K562 (cell line): ENCODE measurements at regions not wholly inside any gene's neighbourhood (a gene's known extent, or its start where the extent isn't known, plus 50 kb on each side); places are given as distances from the start of the nearest gene placed in this dataset.

Source experiments
- ATAC-seq: fragments of 200-7000 bp; cut with Tn5 transposase; 3 replicates; pipeline ENCODE4 v1.9.1; 2020; ENCODE audit warnings: moderate library complexity
- BruUV-seq: library from RNA; stranded (reverse); fragments of 400-500 nt; replicated peaks from 2 replicates; lab custom pipeline; 2021; lab: Mats Ljungman, UMichigan
- CTCF ChIA-PET: fragments of 300-600 bp; formaldehyde crosslinking; extraction: SDS; loops from one replicate; lab custom pipeline; 2021; ENCODE audit warnings: low intra/inter-chr PET ratio; lab: Yijun Ruan, JAX
- POLR2A ChIA-PET: fragments of 300-600, 350-650 bp; sonication (Branson Sonifier 250); formaldehyde crosslinking; extraction: SDS; loops from one replicate; lab custom pipeline; 2021; ENCODE audit warnings: antibody characterized with exemption, inconsistent platforms; lab: Yijun Ruan, JAX
- DNase-seq, 4 experiments: peaks; one replicate each; pipeline versions ENCODE4 v3.0.0 to v3.0.0-alpha.2; 2011 to 2018; ENCODE audit warnings: low spot score in 3 of 4, mixed read lengths in 3 of 4; ENCODE audit errors: extremely low read depth in 1 of 4
- FAIRE-seq: peaks from 2 replicates; lab custom pipeline; 2011; peaks lifted over from hg19 to GRCh38; lab: Jason Lieb, UNC
- H2AFZ ChIP-seq: 2 replicates; pipeline ENCODE4 v1.6.0; 2011; ENCODE audit warnings: low read depth, low read length, control low read depth, inconsistent platforms
- H3K27ac ChIP-seq: fragments of 200-600 bp; 3 replicates; pipeline ENCODE4 v1.8.0; 2011; ENCODE audit warnings: low read depth, mild to moderate bottlenecking, control low read depth, inconsistent platforms, low read length, moderate library complexity, mixed read lengths; ENCODE audit errors: extremely low read depth
- H3K27me3 ChIP-seq, 2 experiments: fragments of 300-600 bp in 1 of 2; 2 replicates in 1 of 2; 3 replicates in 1 of 2; pipeline versions ENCODE4 v1.6.0 to v1.8.0; 2011; ENCODE audit warnings: inconsistent platforms in 2 of 2, low read length in 2 of 2, mild to moderate bottlenecking in 1 of 2, mixed read lengths in 1 of 2, moderate library complexity in 1 of 2; ENCODE audit not compliant: control insufficient read depth in 2 of 2, insufficient read depth in 2 of 2
- H3K36me3 ChIP-seq: fragments of 300-600 bp; 3 replicates; pipeline ENCODE4 v1.8.0; 2011; ENCODE audit warnings: mild to moderate bottlenecking, low read length, inconsistent platforms; ENCODE audit not compliant: control insufficient read depth, insufficient read depth
- H3K4me1 ChIP-seq, 2 experiments: fragments of 200-600 bp in 1 of 2; replicated peaks in 1 of 2; 2 replicates in 1 of 2; 3 replicates in 1 of 2; pipeline versions ENCODE4 v1.5.1 to v1.8.0; 2011; ENCODE audit warnings: inconsistent platforms in 2 of 2, low read length in 2 of 2, mild to moderate bottlenecking in 1 of 2, mixed read lengths in 1 of 2, moderate library complexity in 1 of 2; ENCODE audit not compliant: control insufficient read depth in 2 of 2, insufficient read depth in 2 of 2
- H3K4me2 ChIP-seq: 2 replicates; pipeline ENCODE4 v1.6.1; 2011; ENCODE audit warnings: low read length, control low read depth, inconsistent platforms, mixed read lengths; ENCODE audit not compliant: insufficient read depth
- H3K4me3 ChIP-seq: fragments of 200-600 bp; sonication (generic), shearing (Covaris generic); 2 replicates; pipeline ENCODE4 v1.5.1; 2016; ENCODE audit warnings: control low read depth, inconsistent platforms
- H3K79me2 ChIP-seq: fragments of 200-600 bp; 3 replicates; pipeline ENCODE4 v1.8.0; 2011; ENCODE audit warnings: low read length, inconsistent platforms; ENCODE audit not compliant: control insufficient read depth, insufficient read depth
- H3K9ac ChIP-seq, 2 experiments: 2 replicates each; pipeline versions ENCODE4 v1.6.0 to v1.6.1; 2011; ENCODE audit warnings: low read depth in 2 of 2, low read length in 2 of 2, control low read depth in 1 of 2, inconsistent platforms in 1 of 2, mild to moderate bottlenecking in 1 of 2, mixed read lengths in 1 of 2; ENCODE audit not compliant: insufficient read depth in 1 of 2
- H3K9me1 ChIP-seq: one replicate; pipeline ENCODE4 v1.6.0; 2011; ENCODE audit warnings: inconsistent platforms, mild to moderate bottlenecking, low read length, moderate library complexity; ENCODE audit not compliant: control insufficient read depth, insufficient read depth
- H3K9me3 ChIP-seq: replicated peaks from 2 replicates; pipeline ENCODE4 v1.5.1; 2011; ENCODE audit warnings: low read depth, low read length, inconsistent platforms; ENCODE audit not compliant: control insufficient read depth, insufficient read depth
- H4K20me1 ChIP-seq: replicated peaks from 2 replicates; pipeline ENCODE4 v1.6.1; 2011; ENCODE audit warnings: low read length, inconsistent platforms, mixed read lengths; ENCODE audit not compliant: control insufficient read depth, insufficient read depth
- ATF1 ChIP-seq, 2 experiments: fragments of 450-650 bp in 1 of 2; IDR thresholded peaks; 2 replicates each; pipeline ENCODE4 v1.6.1; 2016; ENCODE audit warnings: missing compliant biosample characterization in 1 of 2, missing genetic modification characterization in 1 of 2
- KAT7 ChIP-seq: sonication (generic); formaldehyde crosslinking; IDR thresholded peaks from 2 replicates; pipeline ENCODE4 v1.8.0; 2022; ENCODE audit warnings: missing genetic modification reagents, mild to moderate bottlenecking, borderline replicate concordance
- RFX7 ChIP-seq: fragments of 250-450 bp; sonication (Bioruptor Pico); IDR thresholded peaks from 2 replicates; pipeline ENCODE4 v1.5.1; 2021; ENCODE audit warnings: mild to moderate bottlenecking
- TEAD1 ChIP-seq, 2 experiments: fragments of 450-650 bp in 1 of 2; sonication (generic) in 1 of 2; formaldehyde crosslinking; IDR thresholded peaks; 2 replicates each; pipeline versions ENCODE4 v1.4.0 to v1.8.0; 2020 to 2022; ENCODE audit warnings: mild to moderate bottlenecking in 2 of 2, missing genetic modification reagents in 1 of 2
- WGBS: fragments of 100-300 bp; shearing (Covaris generic); methylation state at CpG from one replicate; pipeline ENCODE4 v1.1.6; 2016; ENCODE audit warnings: low coverage, mixed read lengths; ENCODE audit not compliant: insufficient coverage; ENCODE audit errors: missing lambda C conversion rate; 5-methylcytosine and 5-hydroxymethylcytosine counted together
- in situ Hi-C: fragments of 300-500 bp; cut with MboI; formaldehyde crosslinking; loops from 4 replicates; pipeline ENCODE4 v1.15.0; 2018; ENCODE audit warnings: inconsistent platforms, mixed read lengths
- intact Hi-C: fragments of 100-400 bp; cut with micrococcal nuclease; formaldehyde crosslinking; loops from 2 replicates; pipeline ENCODE4 v1.14.2; 2022
- TF ChIP-seq, protein P1 (sequence below): fragments of 150-350 bp; IDR thresholded peaks from 2 replicates; pipeline ENCODE4 v1.6.1; 2014; ENCODE audit warnings: low read depth, mild to moderate bottlenecking, low read length, borderline replicate concordance
- TF ChIP-seq, protein P2 (sequence below): fragments of 450-650 bp; IDR thresholded peaks from 2 replicates; pipeline ENCODE4 v1.6.1; 2018; ENCODE audit warnings: mild to moderate bottlenecking, low read depth; ENCODE audit not compliant: partially characterized antibody
- TF ChIP-seq, protein P3 (sequence below): sonication (generic); formaldehyde crosslinking; IDR thresholded peaks from 2 replicates; pipeline ENCODE4 v1.8.0; 2022; ENCODE audit warnings: missing genetic modification reagents, mild to moderate bottlenecking, borderline replicate concordance
- TF ChIP-seq, protein P4 (sequence below): sonication (generic); formaldehyde crosslinking; IDR thresholded peaks from 2 replicates; pipeline ENCODE4 v1.8.1; 2023; ENCODE audit warnings: missing genetic modification reagents, mild to moderate bottlenecking, borderline replicate concordance

DNA sequence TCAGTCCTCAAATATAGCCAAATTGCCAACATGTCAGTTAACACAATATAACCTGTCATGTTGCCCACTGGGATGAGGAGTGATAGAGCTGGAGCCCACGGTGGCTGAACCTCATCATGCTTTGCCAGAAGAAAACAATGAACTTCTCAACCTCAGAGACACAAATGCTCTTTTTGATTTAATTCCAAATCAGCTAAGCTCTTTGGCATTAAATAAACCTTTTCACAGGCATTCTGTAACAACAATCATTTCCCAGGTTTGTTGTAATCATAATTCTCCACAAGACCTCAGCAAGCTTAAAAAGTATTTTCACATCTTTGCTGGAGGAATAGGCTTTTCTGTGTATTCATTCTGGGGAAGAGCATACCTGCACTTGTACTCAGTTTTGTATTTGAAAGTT is 830.9 kb downstream of the MAT2B start:
- no peak for FAIRE-seq
- intact Hi-C loops = no loop called here
- Histone ChIP-seq H3K9me3 (no peaks in the 10 kb centered on the region), H3K79me2 (no peaks in the 10 kb centered on the region), H4K20me1 (no peaks in the 10 kb centered on the region), H3K9ac (no peak overlapping the region), H3K4me2 (no peak overlapping the region), H3K9me1 (no peaks in the 10 kb centered on the region), H3K4me3 (no peak overlapping the region), H3K27me3 (no peaks in the 10 kb centered on the region), H3K36me3 (no peaks in the 10 kb centered on the region), H2AFZ (peak overlapping the region; percentile 76), H3K27ac (peak overlapping the region; percentile 61; the same call in 2 of the 3 replicates), H3K4me1 (peaks cover 0 to 10% of the 10 kb centered on the region in 2 experiments; a peak in 3 of 5 replicates)
- no TSS peak for BruUV-seq
- peak in 1 of 4 experiments; percentile 8 for DNase-seq
- ATAC-seq = no peak; the same call in 2 of the 3 replicates
- 12% methylated on average over 1 of the region's 1 CpG for WGBS
- ChIA-PET CTCF (no interaction called here), POLR2A (interaction anchor here (0.6 to 2.0 kb wide), 2 partner anchors 10 to 41 kb away, joined by 6 to 9 read pairs; no protein-coding TSS in a partner anchor)
- TF ChIP-seq ATF1 (CRISPR knock-in tag; IDR thresholded peaks at IDR 0.05) = no peak
- no peak for TF ChIP-seq ATF1 (tag; IDR thresholded peaks at IDR 0.05)
- no peak for TF ChIP-seq KAT7 (CRISPR knock-in tag)
- TF ChIP-seq, protein P1, sequence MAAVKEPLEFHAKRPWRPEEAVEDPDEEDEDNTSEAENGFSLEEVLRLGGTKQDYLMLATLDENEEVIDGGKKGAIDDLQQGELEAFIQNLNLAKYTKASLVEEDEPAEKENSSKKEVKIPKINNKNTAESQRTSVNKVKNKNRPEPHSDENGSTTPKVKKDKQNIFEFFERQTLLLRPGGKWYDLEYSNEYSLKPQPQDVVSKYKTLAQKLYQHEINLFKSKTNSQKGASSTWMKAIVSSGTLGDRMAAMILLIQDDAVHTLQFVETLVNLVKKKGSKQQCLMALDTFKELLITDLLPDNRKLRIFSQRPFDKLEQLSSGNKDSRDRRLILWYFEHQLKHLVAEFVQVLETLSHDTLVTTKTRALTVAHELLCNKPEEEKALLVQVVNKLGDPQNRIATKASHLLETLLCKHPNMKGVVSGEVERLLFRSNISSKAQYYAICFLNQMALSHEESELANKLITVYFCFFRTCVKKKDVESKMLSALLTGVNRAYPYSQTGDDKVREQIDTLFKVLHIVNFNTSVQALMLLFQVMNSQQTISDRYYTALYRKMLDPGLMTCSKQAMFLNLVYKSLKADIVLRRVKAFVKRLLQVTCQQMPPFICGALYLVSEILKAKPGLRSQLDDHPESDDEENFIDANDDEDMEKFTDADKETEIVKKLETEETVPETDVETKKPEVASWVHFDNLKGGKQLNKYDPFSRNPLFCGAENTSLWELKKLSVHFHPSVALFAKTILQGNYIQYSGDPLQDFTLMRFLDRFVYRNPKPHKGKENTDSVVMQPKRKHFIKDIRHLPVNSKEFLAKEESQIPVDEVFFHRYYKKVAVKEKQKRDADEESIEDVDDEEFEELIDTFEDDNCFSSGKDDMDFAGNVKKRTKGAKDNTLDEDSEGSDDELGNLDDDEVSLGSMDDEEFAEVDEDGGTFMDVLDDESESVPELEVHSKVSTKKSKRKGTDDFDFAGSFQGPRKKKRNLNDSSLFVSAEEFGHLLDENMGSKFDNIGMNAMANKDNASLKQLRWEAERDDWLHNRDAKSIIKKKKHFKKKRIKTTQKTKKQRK = no peak
- no peak for TF ChIP-seq RFX7 (CRISPR knock-in tag)
- TF ChIP-seq, protein P2, sequence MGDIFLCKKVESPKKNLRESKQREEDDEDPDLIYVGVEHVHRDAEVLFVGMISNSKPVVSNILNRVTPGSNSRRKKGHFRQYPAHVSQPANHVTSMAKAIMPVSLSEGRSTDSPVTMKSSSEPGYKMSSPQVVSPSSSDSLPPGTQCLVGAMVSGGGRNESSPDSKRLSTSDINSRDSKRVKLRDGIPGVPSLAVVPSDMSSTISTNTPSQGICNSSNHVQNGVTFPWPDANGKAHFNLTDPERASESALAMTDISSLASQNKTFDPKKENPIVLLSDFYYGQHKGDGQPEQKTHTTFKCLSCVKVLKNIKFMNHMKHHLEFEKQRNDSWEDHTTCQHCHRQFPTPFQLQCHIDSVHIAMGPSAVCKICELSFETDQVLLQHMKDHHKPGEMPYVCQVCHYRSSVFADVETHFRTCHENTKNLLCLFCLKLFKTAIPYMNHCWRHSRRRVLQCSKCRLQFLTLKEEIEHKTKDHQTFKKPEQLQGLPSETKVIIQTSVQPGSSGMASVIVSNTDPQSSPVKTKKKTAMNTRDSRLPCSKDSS = no peak
- no peak for TF ChIP-seq TEAD1 (CRISPR knock-in tag; IDR thresholded peaks at IDR 0.05)
- TF ChIP-seq, protein P3, sequence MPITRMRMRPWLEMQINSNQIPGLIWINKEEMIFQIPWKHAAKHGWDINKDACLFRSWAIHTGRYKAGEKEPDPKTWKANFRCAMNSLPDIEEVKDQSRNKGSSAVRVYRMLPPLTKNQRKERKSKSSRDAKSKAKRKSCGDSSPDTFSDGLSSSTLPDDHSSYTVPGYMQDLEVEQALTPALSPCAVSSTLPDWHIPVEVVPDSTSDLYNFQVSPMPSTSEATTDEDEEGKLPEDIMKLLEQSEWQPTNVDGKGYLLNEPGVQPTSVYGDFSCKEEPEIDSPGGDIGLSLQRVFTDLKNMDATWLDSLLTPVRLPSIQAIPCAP = no peak
- TF ChIP-seq, protein P4, sequence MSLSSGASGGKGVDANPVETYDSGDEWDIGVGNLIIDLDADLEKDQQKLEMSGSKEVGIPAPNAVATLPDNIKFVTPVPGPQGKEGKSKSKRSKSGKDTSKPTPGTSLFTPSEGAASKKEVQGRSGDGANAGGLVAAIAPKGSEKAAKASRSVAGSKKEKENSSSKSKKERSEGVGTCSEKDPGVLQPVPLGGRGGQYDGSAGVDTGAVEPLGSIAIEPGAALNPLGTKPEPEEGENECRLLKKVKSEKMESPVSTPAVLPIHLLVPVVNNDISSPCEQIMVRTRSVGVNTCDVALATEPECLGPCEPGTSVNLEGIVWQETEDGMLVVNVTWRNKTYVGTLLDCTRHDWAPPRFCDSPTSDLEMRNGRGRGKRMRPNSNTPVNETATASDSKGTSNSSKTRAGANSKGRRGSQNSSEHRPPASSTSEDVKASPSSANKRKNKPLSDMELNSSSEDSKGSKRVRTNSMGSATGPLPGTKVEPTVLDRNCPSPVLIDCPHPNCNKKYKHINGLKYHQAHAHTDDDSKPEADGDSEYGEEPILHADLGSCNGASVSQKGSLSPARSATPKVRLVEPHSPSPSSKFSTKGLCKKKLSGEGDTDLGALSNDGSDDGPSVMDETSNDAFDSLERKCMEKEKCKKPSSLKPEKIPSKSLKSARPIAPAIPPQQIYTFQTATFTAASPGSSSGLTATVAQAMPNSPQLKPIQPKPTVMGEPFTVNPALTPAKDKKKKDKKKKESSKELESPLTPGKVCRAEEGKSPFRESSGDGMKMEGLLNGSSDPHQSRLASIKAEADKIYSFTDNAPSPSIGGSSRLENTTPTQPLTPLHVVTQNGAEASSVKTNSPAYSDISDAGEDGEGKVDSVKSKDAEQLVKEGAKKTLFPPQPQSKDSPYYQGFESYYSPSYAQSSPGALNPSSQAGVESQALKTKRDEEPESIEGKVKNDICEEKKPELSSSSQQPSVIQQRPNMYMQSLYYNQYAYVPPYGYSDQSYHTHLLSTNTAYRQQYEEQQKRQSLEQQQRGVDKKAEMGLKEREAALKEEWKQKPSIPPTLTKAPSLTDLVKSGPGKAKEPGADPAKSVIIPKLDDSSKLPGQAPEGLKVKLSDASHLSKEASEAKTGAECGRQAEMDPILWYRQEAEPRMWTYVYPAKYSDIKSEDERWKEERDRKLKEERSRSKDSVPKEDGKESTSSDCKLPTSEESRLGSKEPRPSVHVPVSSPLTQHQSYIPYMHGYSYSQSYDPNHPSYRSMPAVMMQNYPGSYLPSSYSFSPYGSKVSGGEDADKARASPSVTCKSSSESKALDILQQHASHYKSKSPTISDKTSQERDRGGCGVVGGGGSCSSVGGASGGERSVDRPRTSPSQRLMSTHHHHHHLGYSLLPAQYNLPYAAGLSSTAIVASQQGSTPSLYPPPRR (CRISPR knock-in tag) = no peak
- in situ Hi-C loops = no loop called here
